GM18870 (cell line): ENCODE measurements at regions not wholly inside any gene's neighbourhood (a gene's known extent, or its start where the extent isn't known, plus 50 kb on each side); places are given as distances from the start of the nearest gene placed in this dataset.

Experiments used
- ATAC-seq: cut with Tn5 transposase; IDR thresholded peaks from one replicate; pipeline ENCODE4 v1.9.1; 2021; ENCODE audit warnings: moderate library complexity; ENCODE audit not compliant: unreplicated experiment

DNA sequence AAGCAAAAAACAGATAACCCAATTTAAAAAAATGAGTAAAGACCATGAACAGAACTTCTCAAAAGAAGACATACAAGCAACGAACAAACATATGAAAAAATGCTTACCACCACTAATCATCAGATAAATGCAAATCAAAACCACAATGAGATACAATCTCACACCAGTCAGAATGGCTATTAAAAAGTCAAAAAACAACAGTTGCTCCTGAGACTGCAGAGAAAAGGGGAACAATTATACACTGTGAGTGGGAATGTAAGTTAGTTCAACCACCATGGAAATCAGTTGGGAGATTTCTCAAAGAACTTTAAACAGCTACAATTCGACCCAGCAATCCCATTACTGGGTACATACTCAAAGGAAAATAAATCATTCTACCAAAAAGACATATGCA lies 131.6 kb downstream of the PTGER3 start:
- ATAC-seq: no peak

DNA sequence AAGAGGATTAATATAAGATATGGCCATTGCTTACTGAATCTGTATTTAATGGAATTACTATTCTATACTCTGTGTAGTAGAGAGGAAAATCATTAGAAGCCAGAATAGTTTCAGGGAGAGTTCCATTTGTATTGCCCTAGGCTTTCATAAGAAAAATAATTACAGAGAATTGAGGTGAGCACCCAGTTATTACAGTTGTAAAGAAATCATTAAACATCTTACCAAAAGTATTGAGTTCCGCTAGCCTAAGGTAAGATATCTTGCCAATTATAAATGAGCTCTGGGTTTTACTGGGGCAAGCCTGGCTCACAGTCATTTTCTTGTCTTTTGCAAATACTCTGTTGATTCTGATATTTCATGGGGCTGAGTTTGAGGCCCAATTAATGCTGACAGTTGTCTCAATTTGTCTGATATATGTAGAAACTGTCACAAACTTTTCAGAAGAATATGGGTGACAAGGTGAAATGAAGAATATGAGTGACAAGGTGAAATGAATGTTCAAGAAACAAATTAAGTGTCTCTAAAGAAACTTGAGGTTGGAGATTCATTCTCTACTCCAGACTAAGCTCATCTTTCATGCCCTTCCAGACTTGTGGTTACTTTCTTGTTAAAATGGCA lies 127.8 kb downstream of the PTGER3 start:
- ATAC-seq: no peak
